Fibroblast of upper back skin (primary cell): ENCODE measurements at regions not wholly inside any gene's neighbourhood (a gene's known extent, or its start where the extent isn't known, plus 50 kb on each side); places are given as distances from the start of the nearest gene placed in this dataset.
"Not testable (repeated sequence)": the region's sequence is repeated elsewhere in the genome, so short reads cannot be mapped to it uniquely, and the experiment has no call there.

Experiments
- DNase-seq: peaks from one replicate; pipeline ENCODE4 v3.0.0-alpha.2; 2013

- no peak for DNase-seq
Measured at GRCh38 chr9:78680196-78680595, 383.3 kb downstream of the PSAT1 start.

- no peak for DNase-seq
Measured at GRCh38 chr9:78682216-78682615, 385.3 kb downstream of the PSAT1 start.

GRCh38 chr9:78685471-78685870, 388.5 kb downstream of the PSAT1 start:
- no peak for DNase-seq

GRCh38 chr9:78688796-78689195, 391.9 kb downstream of the PSAT1 start:
- DNase-seq: no peak

GRCh38 chr9:78691542-78691941, 394.6 kb downstream of the PSAT1 start:
- DNase-seq: peak; percentile 66

- peak; percentile 80 for DNase-seq
Measured at GRCh38 chr9:78692871-78693270, 395.9 kb downstream of the PSAT1 start.

- DNase-seq: no peak
Measured at GRCh38 chr9:78694974-78695373, 398.0 kb downstream of the PSAT1 start.

- DNase-seq: no peak
Measured at GRCh38 chr9:78695519-78695918, 398.6 kb downstream of the PSAT1 start.

- DNase-seq: peak; percentile 39
Measured at GRCh38 chr9:78697618-78698017, 400.7 kb downstream of the PSAT1 start.

GRCh38 chr9:78698371-78698770, 401.4 kb downstream of the PSAT1 start:
- peak; percentile 7 for DNase-seq

- DNase-seq: peak; percentile 42
Measured at GRCh38 chr9:78699217-78699616, 402.3 kb downstream of the PSAT1 start.

- not testable (repeated sequence) for DNase-seq
Measured at GRCh38 chr9:78704153-78704552, 407.2 kb downstream of the PSAT1 start.

- DNase-seq: no peak
Measured at GRCh38 chr9:78707080-78707479, 410.2 kb downstream of the PSAT1 start.

GRCh38 chr9:78707481-78707991, 410.6 kb downstream of the PSAT1 start:
- peak; percentile 92 for DNase-seq

GRCh38 chr9:78712903-78713613, 416.1 kb downstream of the PSAT1 start:
- DNase-seq: no peak

- peak; percentile 97 for DNase-seq
Measured at GRCh38 chr9:78713614-78714405, 416.9 kb downstream of the PSAT1 start.

- peak; percentile 86 for DNase-seq
Measured at GRCh38 chr9:78714576-78714975, 417.7 kb downstream of the PSAT1 start.

- DNase-seq: not testable (repeated sequence)
Measured at GRCh38 chr9:78719029-78719428, 422.1 kb downstream of the PSAT1 start.

GRCh38 chr9:78724896-78725295, 428.0 kb downstream of the PSAT1 start:
- DNase-seq: no peak

GRCh38 chr9:78725503-78725902, 428.6 kb downstream of the PSAT1 start:
- DNase-seq: no peak

GRCh38 chr9:78745331-78745730, 448.4 kb downstream of the PSAT1 start:
- DNase-seq: peak; percentile 8

- no peak for DNase-seq
Measured at GRCh38 chr9:78746010-78746409, 449.1 kb downstream of the PSAT1 start.

- no peak for DNase-seq
Measured at GRCh38 chr9:78753039-78753438, 456.1 kb downstream of the PSAT1 start.
